T-cell (primary cell): ENCODE measurements at regions not wholly inside any gene's neighbourhood (a gene's known extent, or its start where the extent isn't known, plus 50 kb on each side); places are given as distances from the start of the nearest gene placed in this dataset.
"Not testable (repeated sequence)": the region's sequence is repeated elsewhere in the genome, so short reads cannot be mapped to it uniquely, and the experiment has no call there.

Experiments used
- ATAC-seq, 4 experiments: fragments of 200-7000 bp in 3 of 4; fragments of 150-1000 bp in 1 of 4; cut with Tn5 transposase; replicated peaks in 1 of 4; 1 replicate in 3 of 4; 2 replicates in 1 of 4; pipeline ENCODE4 v1.10.0; 2021; ENCODE audit warnings: moderate library complexity in 3 of 4, mild to moderate bottlenecking in 2 of 4, moderate number of reproducible peaks in 1 of 4
- CTCF ChIA-PET, 2 donors: fragments of 300-600 bp; sonication (Branson Sonifier 250); formaldehyde crosslinking; loops; one replicate each; lab custom pipeline; 2022; ENCODE audit warnings: antibody characterized with exemption in 2 of 2; lab: Charles Lee
- POLR2A ChIA-PET, 2 donors: fragments of 300-600 bp; sonication (Branson Sonifier 250); formaldehyde crosslinking; loops; one replicate each; lab custom pipeline; 2022; ENCODE audit warnings: antibody characterized with exemption in 2 of 2; lab: Charles Lee
- DNase-seq, 35 experiments: peaks; one replicate each; pipeline versions ENCODE4 v3.0.0 to v3.0.0-alpha.2; 2013 to 2023
- H3K27ac ChIP-seq: one replicate; pipeline ENCODE4 v1.5.1; 2013; ENCODE audit warnings: low read length
- H3K27me3 ChIP-seq, 2 experiments: replicated peaks in 1 of 2; 1 replicate in 1 of 2; 2 replicates in 1 of 2; pipeline versions ENCODE4 v1.6.1 to v1.7.0; 2013; ENCODE audit warnings: low read length in 1 of 2, mixed read lengths in 1 of 2; ENCODE audit not compliant: control insufficient read depth in 2 of 2, insufficient read depth in 2 of 2; ENCODE audit errors: extremely low read depth in 1 of 2
- H3K36me3 ChIP-seq, 2 donors: 1 replicate in 1 of 2; 2 replicates in 1 of 2; pipeline versions ENCODE4 v1.6.1 to v1.7.0; 2013; ENCODE audit warnings: low read length in 1 of 2; ENCODE audit not compliant: control insufficient read depth in 2 of 2, insufficient read depth in 1 of 2; ENCODE audit errors: extremely low read depth in 1 of 2
- H3K4me1 ChIP-seq, 2 experiments: 1 replicate in 1 of 2; 2 replicates in 1 of 2; pipeline versions ENCODE4 v1.6.1 to v1.7.0; 2013; ENCODE audit warnings: low read length in 2 of 2, mixed read lengths in 1 of 2; ENCODE audit not compliant: insufficient read depth in 2 of 2, control insufficient read depth in 1 of 2; ENCODE audit errors: extremely low read depth in 1 of 2
- H3K4me3 ChIP-seq, 2 donors: 1 replicate in 1 of 2; 2 replicates in 1 of 2; pipeline versions ENCODE4 v1.5.1 to v1.7.0; 2013; ENCODE audit warnings: mild to moderate bottlenecking in 2 of 2, low read length in 1 of 2, moderate library complexity in 1 of 2; ENCODE audit not compliant: control insufficient read depth in 1 of 2; ENCODE audit errors: extremely low read depth in 1 of 2
- H3K9me3 ChIP-seq: 2 replicates; pipeline ENCODE4 v1.7.0; 2013
- H3K27ac Mint-ChIP-seq, 2 donors: one replicate each; pipeline ENCODE4 v1.8.0; 2020 to 2021; ENCODE audit warnings: mild to moderate bottlenecking in 2 of 2, mixed read lengths in 2 of 2
- H3K27me3 Mint-ChIP-seq, 2 donors: one replicate each; pipeline ENCODE4 v1.8.0; 2021 to 2022; ENCODE audit warnings: mixed read lengths in 2 of 2
- H3K36me3 Mint-ChIP-seq: one replicate; pipeline ENCODE4 v1.8.0; 2021; ENCODE audit warnings: mixed read lengths
- H3K4me1 Mint-ChIP-seq, 3 donors: one replicate each; pipeline ENCODE4 v1.8.0; 2020 to 2022; ENCODE audit warnings: mixed read lengths in 3 of 3, mild to moderate bottlenecking in 1 of 3
- H3K4me3 Mint-ChIP-seq, 3 donors: one replicate each; pipeline ENCODE4 v1.8.0; 2020 to 2022; ENCODE audit warnings: mild to moderate bottlenecking in 3 of 3, mixed read lengths in 3 of 3, moderate library complexity in 3 of 3
- H3K9me3 Mint-ChIP-seq, 3 donors: one replicate each; pipeline ENCODE4 v1.8.0; 2020 to 2022; ENCODE audit warnings: mixed read lengths in 3 of 3
- WGBS: methylation state at CpG from one replicate; pipeline ENCODE4 v1.1.5; 2013; ENCODE audit warnings: missing lambda C conversion rate; ENCODE audit not compliant: insufficient coverage; 5-methylcytosine and 5-hydroxymethylcytosine counted together

DNA sequence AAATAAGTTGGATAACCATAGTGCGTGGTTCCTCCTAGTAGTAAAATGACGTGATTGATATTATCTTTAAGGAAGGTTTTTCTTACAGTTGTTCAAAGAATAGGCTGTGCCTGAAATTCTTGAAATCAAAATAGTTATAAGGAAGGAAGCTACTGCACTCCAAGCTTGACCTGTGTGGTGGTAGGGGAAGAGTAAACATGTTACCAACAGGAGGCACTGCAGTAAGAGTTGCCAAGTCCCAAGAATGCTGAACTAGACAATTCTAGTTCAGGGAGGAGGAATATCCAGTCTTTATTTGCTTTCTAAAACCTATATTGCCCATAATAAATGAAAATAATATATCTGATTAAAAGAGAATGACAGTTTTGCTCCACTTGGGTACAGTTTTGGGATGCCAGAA is 764.5 kb downstream of the TMTC2 start:
- no peaks in the 10 kb centered on the region for H3K4me1 Mint-ChIP-seq
- H3K36me3 ChIP-seq = no peaks in the 10 kb centered on the region
- CTCF ChIA-PET = no interaction called here
- 66% methylated on average over 2 of the region's 2 CpGs for WGBS
- DNase-seq (no peak), ATAC-seq (no peak)
- POLR2A ChIA-PET = no interaction called here
- H3K27me3 Mint-ChIP-seq = no peaks in the 10 kb centered on the region
- no peaks in the 10 kb centered on the region for H3K27me3 ChIP-seq
- no peak overlapping the region for H3K27ac Mint-ChIP-seq
- H3K9me3 ChIP-seq = no peaks in the 10 kb centered on the region
- H3K36me3 Mint-ChIP-seq = no peaks in the 10 kb centered on the region
- H3K4me1 ChIP-seq = no peaks in the 10 kb centered on the region
- peaks cover 0 to 3% (median 0%) of the 10 kb centered on the region in 3 donors for H3K9me3 Mint-ChIP-seq
- H3K4me3 ChIP-seq = no peak overlapping the region
- no peak overlapping the region for H3K27ac ChIP-seq
- H3K4me3 Mint-ChIP-seq = no peak overlapping the region

DNA sequence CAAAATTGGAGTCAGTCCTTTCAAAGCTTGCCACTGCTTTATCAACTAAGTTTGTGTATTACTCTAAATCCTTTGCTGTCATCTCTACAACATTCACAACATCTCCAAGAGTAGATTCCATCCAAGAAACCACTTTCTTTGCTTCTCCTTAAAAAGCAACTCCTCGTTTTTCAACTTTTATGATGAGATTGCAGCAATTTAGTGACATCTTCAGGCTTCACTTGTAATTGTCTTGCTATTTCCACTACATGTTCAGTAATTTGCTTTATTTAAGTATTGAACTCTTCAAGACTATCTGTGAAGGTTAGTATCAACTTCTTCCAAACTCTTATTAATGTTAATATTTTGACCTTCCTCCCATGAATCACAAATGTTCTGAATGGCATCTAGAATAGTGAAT is 747.9 kb downstream of the TMTC2 start:
- H3K27me3 ChIP-seq = no peaks in the 10 kb centered on the region
- H3K27me3 Mint-ChIP-seq = no peaks in the 10 kb centered on the region
- no peak overlapping the region for H3K27ac ChIP-seq
- DNase-seq (no peak), ATAC-seq (no peak)
- no peaks in the 10 kb centered on the region for H3K36me3 Mint-ChIP-seq
- no peaks in the 10 kb centered on the region for H3K36me3 ChIP-seq
- H3K4me3 Mint-ChIP-seq = no peak overlapping the region
- WGBS = no CpG with 5 or more reads among the region's 1 CpG
- H3K4me1 ChIP-seq = no peaks in the 10 kb centered on the region
- H3K4me1 Mint-ChIP-seq = no peaks in the 10 kb centered on the region
- CTCF ChIA-PET = no interaction called here
- no peaks in the 10 kb centered on the region for H3K9me3 ChIP-seq
- peaks cover 7 to 27% (median 18%) of the 10 kb centered on the region in 3 donors for H3K9me3 Mint-ChIP-seq
- no peak overlapping the region for H3K27ac Mint-ChIP-seq
- H3K4me3 ChIP-seq = no peak overlapping the region
- POLR2A ChIA-PET = no interaction called here

DNA sequence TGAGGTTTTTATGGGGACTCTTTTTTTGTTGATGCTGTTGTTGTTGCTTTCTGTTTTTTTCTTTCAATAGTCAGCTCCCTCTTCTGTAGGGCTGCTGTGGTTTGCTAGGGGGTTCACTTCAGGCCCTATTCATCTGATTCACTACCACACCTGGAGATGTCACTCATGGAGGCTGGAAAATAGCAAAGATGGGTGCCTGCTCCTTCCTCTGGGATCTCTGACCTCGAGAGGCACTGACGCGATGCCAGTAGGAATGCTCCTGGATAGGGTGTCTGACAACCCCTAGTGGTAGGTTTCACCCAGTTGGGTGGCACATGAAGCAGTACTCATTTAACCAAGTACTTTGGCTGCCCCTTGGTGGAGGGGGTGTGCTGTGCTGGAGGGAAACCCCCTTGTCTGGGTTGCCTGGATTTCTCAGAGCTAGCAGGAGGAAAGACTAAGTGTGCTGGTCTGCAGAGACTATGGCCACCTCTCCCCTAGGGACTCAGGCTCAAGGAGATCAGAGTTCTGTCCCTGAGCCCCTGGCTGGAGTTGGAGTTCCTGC is 745.5 kb downstream of the TMTC2 start:
- no CpG with 5 or more reads among the region's 3 CpGs for WGBS
- H3K27me3 Mint-ChIP-seq = no peaks in the 10 kb centered on the region
- Histone ChIP-seq H3K27me3 (no peaks in the 10 kb centered on the region), H3K4me1 (no peaks in the 10 kb centered on the region), H3K36me3 (no peaks in the 10 kb centered on the region), H3K9me3 (no peaks in the 10 kb centered on the region), H3K27ac (no peak overlapping the region), H3K4me3 (no peak overlapping the region)
- no peaks in the 10 kb centered on the region for H3K36me3 Mint-ChIP-seq
- no peak overlapping the region for H3K27ac Mint-ChIP-seq
- no peaks in the 10 kb centered on the region for H3K4me1 Mint-ChIP-seq
- no peak for ATAC-seq
- ChIA-PET POLR2A (no interaction called here), CTCF (no interaction called here)
- no peak overlapping the region for H3K4me3 Mint-ChIP-seq
- no peak for DNase-seq
- H3K9me3 Mint-ChIP-seq = peaks cover 11 to 25% (median 22%) of the 10 kb centered on the region in 3 donors

DNA sequence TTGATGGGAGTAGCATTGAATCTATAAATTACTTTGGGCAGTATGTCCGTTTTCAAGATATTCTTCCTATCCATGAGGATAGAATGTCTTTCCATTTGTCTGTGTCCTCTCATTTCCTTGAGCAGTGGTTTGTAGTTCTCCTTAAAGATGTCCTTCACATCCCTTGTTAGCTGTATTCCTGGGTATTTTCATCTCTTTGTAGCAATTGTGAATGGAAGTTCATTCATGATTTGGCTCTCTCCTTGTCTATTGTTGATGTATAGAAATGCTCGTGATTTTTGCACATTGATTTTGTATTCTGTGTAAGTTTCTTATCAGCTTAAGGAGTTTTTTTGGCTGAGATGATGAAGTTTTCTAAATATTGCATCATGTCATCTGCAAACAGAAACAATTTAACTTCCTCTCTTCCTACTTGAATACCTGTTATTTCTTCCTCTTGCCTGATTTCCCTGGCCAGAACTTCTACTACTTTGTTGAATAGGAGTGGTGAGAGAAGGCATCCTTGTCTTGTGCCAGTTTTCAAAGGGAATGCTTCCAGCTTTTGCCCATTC is 741.0 kb downstream of the TMTC2 start:
- ATAC-seq, H3K27me3 Mint-ChIP-seq, H3K4me1 Mint-ChIP-seq, H3K27ac Mint-ChIP-seq, H3K36me3 Mint-ChIP-seq, POLR2A ChIA-PET, H3K4me3 ChIP-seq, H3K27ac ChIP-seq, H3K27me3 ChIP-seq, H3K9me3 ChIP-seq, DNase-seq, H3K36me3 ChIP-seq, CTCF ChIA-PET, H3K4me1 ChIP-seq, H3K4me3 Mint-ChIP-seq: not testable (repeated sequence)
- H3K9me3 Mint-ChIP-seq = peaks cover 11 to 28% (median 21%) of the 10 kb centered on the region in 3 donors
- WGBS = no CpG with 5 or more reads among the region's 2 CpGs

DNA sequence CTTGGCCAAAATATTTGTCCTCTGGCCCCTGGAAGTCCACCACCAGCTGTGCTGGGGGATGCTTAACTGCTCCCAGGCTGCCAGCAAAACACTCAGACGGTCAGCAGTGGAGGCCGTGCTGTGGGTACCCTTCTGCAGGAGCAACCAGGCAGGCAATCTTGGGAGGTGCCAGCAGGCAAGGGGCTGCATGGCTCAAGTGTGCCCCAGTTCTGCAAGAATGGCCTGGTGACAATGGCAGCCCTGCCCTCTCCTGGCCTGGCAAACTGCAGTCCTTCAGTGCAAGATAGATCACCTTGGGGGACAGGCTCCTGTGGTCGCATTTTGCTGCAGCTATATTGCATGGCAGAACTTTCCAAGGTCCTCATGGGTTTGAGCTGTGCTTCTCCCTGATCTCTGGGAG is 728.3 kb downstream of the TMTC2 start:
- Histone ChIP-seq H3K36me3 (no peaks in the 10 kb centered on the region), H3K4me1 (no peaks in the 10 kb centered on the region), H3K4me3 (no peak overlapping the region), H3K27me3 (peaks cover 0 to 2% of the 10 kb centered on the region in 2 experiments), H3K9me3 (no peaks in the 10 kb centered on the region), H3K27ac (no peak overlapping the region)
- H3K27ac Mint-ChIP-seq = no peak overlapping the region
- 62% methylated on average over 3 of the region's 3 CpGs for WGBS
- H3K36me3 Mint-ChIP-seq = no peaks in the 10 kb centered on the region
- H3K27me3 Mint-ChIP-seq = no peaks in the 10 kb centered on the region
- no peak overlapping the region for H3K4me3 Mint-ChIP-seq
- CTCF ChIA-PET = no interaction called here
- H3K4me1 Mint-ChIP-seq = no peaks in the 10 kb centered on the region
- POLR2A ChIA-PET = no interaction called here
- ATAC-seq = no peak
- no peak for DNase-seq
- peaks cover 0 to 5% (median 3%) of the 10 kb centered on the region in 3 donors for H3K9me3 Mint-ChIP-seq

DNA sequence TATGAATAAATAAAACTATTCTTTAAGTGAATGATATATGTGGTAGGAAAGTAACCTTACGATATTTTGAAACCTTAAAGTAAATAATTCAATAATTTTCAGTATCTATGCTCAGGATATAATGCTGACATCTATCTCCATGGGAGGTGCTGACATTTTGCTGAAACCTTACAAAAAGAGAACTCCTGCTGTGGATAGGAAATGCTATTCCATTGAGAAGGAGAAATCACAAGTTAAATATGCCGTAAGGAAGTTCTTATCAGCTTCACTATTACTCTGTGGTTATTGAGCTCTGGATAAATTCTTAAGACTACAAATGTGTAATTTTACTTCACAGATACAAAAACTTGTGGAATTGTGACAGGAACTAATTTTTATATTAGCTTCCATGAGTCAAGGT is 722.1 kb downstream of the TMTC2 start:
- H3K27ac Mint-ChIP-seq = no peak overlapping the region
- no peak overlapping the region for H3K27ac ChIP-seq
- peaks cover 0 to 5% (median 0%) of the 10 kb centered on the region in 3 donors for H3K9me3 Mint-ChIP-seq
- H3K36me3 Mint-ChIP-seq = no peaks in the 10 kb centered on the region
- H3K4me1 ChIP-seq = no peaks in the 10 kb centered on the region
- DNase-seq (no peak), ATAC-seq (no peak)
- no peaks in the 10 kb centered on the region for H3K36me3 ChIP-seq
- H3K9me3 ChIP-seq = peaks cover 2% of the 10 kb centered on the region
- H3K4me3 ChIP-seq = no peak overlapping the region
- H3K27me3 ChIP-seq = no peaks in the 10 kb centered on the region
- H3K4me3 Mint-ChIP-seq = no peak overlapping the region
- H3K27me3 Mint-ChIP-seq = no peaks in the 10 kb centered on the region
- no peaks in the 10 kb centered on the region for H3K4me1 Mint-ChIP-seq
- WGBS = no CpG with 5 or more reads among the region's 2 CpGs
- ChIA-PET CTCF (no interaction called here), POLR2A (no interaction called here)

DNA sequence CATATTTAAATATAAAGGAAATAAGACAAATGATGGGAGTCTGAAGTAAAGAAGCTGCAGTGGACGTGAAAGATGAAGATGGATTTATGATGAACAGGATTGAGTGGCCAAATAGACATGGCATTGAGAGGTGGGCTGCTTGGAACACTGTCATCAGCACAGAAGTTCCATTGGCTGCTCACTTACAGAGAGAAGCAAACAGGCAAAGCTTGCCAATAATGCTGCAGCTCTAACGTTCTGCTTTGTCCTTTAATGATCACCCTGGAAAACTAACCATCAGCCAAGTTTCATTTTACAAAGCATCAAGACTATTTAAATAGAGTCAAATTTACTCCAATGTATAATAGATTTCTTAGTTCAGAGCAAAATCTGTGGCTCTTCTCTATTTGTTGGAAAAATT is 721.4 kb downstream of the TMTC2 start:
- peaks cover 0 to 5% (median under 1%) of the 10 kb centered on the region in 3 donors for H3K9me3 Mint-ChIP-seq
- Histone ChIP-seq H3K9me3 (peaks cover 4% of the 10 kb centered on the region), H3K27ac (no peak overlapping the region), H3K36me3 (no peaks in the 10 kb centered on the region), H3K27me3 (no peaks in the 10 kb centered on the region), H3K4me3 (no peak overlapping the region), H3K4me1 (no peaks in the 10 kb centered on the region)
- H3K4me3 Mint-ChIP-seq = no peak overlapping the region
- H3K27me3 Mint-ChIP-seq = no peaks in the 10 kb centered on the region
- no peak for ATAC-seq
- WGBS = 29% methylated on average over 1 of the region's 2 CpGs
- no peak overlapping the region for H3K27ac Mint-ChIP-seq
- ChIA-PET POLR2A (no interaction called here), CTCF (no interaction called here)
- H3K36me3 Mint-ChIP-seq = no peaks in the 10 kb centered on the region
- no peaks in the 10 kb centered on the region for H3K4me1 Mint-ChIP-seq
- no peak for DNase-seq
